ENCODE measurements at regions not wholly inside any gene's neighbourhood (a gene's known extent, or its start where the extent isn't known, plus 50 kb on each side); places are given as distances from the start of the nearest gene placed in this dataset.

- no peak for DNase-seq (ENCODE audit: low read depth in 4 of 4, low spot score in 3 of 4)
Measured at GRCh38 chr6:113734982-113735381, 122.2 kb upstream of the MARCKS start.

- DNase-seq (ENCODE audit: low read depth in 4 of 4, low spot score in 3 of 4), result no peak
Measured at GRCh38 chr6:113735491-113735890, 121.7 kb upstream of the MARCKS start.

DNA sequence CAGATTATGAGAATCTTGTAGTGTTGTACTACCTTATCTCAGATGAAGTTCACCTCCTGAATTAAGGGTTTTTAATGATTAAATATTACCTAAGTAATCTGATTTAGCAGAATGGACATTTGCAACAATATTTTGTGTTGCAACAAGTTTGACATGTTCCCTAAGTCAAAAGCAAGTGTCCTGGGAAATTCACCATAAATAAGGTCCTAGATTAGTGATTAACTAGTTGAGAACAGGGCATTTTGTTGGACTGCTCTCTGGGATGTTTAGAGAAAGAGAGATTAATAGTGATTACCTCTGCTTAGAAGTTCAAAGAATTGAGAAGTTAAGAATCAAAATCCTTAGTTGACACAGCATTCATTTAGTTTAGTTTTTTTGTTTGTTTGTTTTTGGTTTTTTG lies 120.2 kb upstream of the MARCKS start:
- no peak for DNase-seq (ENCODE audit: low read depth in 4 of 4, low spot score in 3 of 4)

GRCh38 chr6:113739041-113739655 lies 118.0 kb upstream of the MARCKS start:
- no peak for DNase-seq (ENCODE audit: low read depth in 4 of 4, low spot score in 3 of 4)

- no peak for DNase-seq (ENCODE audit: low read depth in 4 of 4, low spot score in 3 of 4)
Measured at GRCh38 chr6:113741651-113742050, 115.5 kb upstream of the MARCKS start.

DNA sequence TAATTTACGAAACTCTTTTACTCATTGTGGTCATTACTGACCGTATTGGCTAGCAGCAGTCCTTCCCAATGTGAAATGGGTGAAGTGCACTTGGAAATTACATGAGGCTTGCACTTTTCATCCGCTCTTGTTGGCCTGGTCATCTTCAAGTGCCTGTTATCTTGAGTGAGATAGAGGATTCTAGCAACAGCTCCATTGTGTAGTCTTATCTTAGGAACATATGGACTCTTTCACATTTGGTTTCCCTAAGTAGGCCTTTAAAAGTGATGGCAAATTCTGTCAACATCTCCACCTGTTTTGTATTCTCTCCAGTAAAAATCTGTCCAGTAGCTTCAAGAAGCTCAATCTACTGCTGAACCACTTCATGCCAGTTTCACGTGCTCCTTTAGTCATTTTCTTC lies 114.8 kb upstream of the MARCKS start:
- DNase-seq (ENCODE audit: low read depth in 4 of 4, low spot score in 3 of 4), result no peak

GRCh38 chr6:113744861-113745260 lies 112.3 kb upstream of the MARCKS start:
- DNase-seq (ENCODE audit: low read depth in 4 of 4, low spot score in 3 of 4), result no peak

- DNase-seq (ENCODE audit: low read depth in 4 of 4, low spot score in 3 of 4), result no peak
Measured at GRCh38 chr6:113750151-113750855, 106.8 kb upstream of the MARCKS start.

- DNase-seq (ENCODE audit: low read depth in 4 of 4, low spot score in 3 of 4), result no peak
Measured at GRCh38 chr6:113754291-113754690, 102.9 kb upstream of the MARCKS start.

DNA sequence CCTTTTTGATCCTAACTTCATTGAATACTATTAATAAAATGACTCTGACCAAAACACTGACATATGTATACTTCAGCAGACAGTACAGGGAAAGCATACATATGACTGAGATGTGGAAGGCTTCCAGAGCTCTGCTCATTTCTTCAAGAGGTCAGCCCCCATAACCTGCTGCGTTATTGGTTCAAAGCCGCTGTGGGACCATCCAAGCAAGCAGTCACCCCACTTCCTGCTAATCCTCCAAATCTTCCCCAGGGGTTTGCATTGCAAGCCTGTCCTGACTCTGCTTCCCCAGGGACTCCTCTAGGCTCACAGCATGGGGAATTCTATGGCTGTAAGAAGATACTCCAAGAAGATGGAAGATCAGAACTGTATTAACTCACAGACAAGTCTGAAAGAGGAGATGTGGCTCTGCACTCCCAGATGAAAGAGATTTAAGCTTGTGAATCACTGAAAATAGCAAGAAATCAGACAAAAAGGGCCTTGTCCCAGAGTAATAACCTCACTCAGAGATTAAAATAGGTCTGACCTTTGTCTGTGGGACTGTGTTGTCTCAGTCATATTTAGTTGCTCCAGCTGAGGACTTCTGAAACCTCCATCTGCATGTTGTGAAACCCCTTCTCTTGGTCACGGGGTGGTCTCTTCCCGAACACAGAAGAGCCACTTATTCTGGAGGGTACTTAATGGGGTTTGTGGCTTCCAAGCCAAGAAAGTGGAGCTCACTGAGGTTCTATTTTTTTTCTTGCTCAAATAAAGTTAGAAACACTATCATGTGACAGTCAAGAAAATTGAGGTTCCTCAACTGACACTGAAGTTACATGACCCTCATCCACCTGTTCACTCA lies 101.5 kb upstream of the MARCKS start:
- DNase-seq (ENCODE audit: low read depth in 4 of 4, low spot score in 3 of 4), result no peak

GRCh38 chr6:113756290-113756665 lies 100.9 kb upstream of the MARCKS start:
- no peak for DNase-seq (ENCODE audit: low read depth in 4 of 4, low spot score in 3 of 4)

DNA sequence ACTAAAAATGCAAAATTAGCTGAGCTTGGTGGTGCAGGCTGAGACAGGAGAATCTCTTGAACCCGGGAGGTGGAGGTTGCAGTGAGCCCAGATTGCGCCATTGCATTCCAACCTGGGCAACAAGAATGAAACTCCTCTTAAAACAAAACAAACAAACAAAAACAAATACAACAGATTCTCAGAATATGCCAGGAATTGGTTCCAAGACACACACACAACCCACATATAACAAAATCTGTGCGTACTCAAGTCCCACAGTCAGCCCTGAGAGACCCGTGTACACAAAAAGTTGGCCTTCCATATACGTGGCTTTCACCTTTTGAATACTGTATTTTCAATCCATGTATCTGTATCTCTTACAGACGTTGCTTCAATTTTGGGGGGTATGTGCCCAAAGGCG lies 98.9 kb upstream of the MARCKS start:
- no peak for DNase-seq (ENCODE audit: low read depth in 4 of 4, low spot score in 3 of 4)

- DNase-seq (ENCODE audit: low read depth in 4 of 4, low spot score in 3 of 4), result no peak
Measured at GRCh38 chr6:113758826-113759574, 98.1 kb upstream of the MARCKS start.

DNA sequence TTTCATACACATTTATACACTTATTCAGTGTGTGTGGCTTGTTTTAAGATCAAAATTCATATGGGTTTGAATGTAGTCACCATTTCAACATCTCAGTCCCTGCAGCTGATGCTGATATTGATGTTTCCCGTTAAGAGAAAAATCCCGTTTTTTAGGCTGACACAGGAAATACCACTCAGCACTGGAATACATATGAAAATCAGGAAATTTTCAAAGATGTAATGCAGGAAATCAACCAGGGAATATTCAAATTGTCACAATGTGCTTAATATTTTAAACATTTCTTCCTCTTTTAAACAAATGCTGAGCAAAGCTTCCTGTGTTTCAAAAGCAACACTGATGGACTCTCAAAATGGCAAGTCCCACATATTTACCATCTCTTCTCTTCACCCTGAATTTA lies 94.5 kb upstream of the MARCKS start:
- DNase-seq (ENCODE audit: low read depth in 4 of 4, low spot score in 3 of 4), result no peak

GRCh38 chr6:113763311-113763766 lies 93.8 kb upstream of the MARCKS start:
- no peak for DNase-seq (ENCODE audit: low read depth in 4 of 4, low spot score in 3 of 4)

GRCh38 chr6:113763876-113764275 lies 93.3 kb upstream of the MARCKS start:
- DNase-seq (ENCODE audit: low read depth in 4 of 4, low spot score in 3 of 4), result no peak

- DNase-seq (ENCODE audit: low read depth in 4 of 4, low spot score in 3 of 4), result no peak
Measured at GRCh38 chr6:113765909-113766308, 91.2 kb upstream of the MARCKS start.

DNA sequence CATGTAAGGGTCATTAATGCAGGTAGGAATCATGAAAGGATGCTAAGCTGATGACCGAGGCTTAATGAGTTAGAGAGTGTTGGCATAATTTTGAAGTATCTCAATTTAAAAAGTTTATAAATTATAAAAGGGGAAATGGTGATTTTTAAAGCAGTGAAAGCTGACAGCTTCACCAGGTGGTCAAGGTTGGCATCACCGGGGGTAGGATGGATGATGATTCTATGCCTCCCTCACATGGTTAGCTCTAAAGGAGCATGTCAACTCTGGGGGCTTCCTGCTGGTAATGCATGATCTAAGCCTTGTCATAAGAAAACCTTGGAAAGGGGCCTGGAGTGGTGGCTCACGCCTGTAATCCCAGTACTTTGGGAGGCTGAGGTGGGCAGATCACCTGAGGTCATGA lies 89.2 kb upstream of the MARCKS start:
- no peak for DNase-seq (ENCODE audit: low read depth in 4 of 4, low spot score in 3 of 4)

GRCh38 chr6:113772961-113773360 lies 84.2 kb upstream of the MARCKS start:
- no peak for DNase-seq (ENCODE audit: low read depth in 4 of 4, low spot score in 3 of 4)

- no peak for DNase-seq (ENCODE audit: low read depth in 4 of 4, low spot score in 3 of 4)
Measured at GRCh38 chr6:113774127-113774825, 82.9 kb upstream of the MARCKS start.
